Stimulated activated CD4-positive, alpha-beta T cell treated with anti-CD3 and anti-CD28 coated beads, Interleukin-1b, Interleukin-23, amount 100 ng/mL, for 24 hours (primary cell): ENCODE measurements at regions not wholly inside any gene's neighbourhood (a gene's known extent, or its start where the extent isn't known, plus 50 kb on each side); places are given as distances from the start of the nearest gene placed in this dataset.
"Not testable (repeated sequence)": the region's sequence is repeated elsewhere in the genome, so short reads cannot be mapped to it uniquely, and the experiment has no call there.

ENCODE experiments used
- DNase-seq, 4 experiments: peaks; one replicate each; pipeline ENCODE4 v3.0.0-alpha.2; 2020; ENCODE audit warnings: low read depth in 4 of 4, low spot score in 1 of 4

DNA sequence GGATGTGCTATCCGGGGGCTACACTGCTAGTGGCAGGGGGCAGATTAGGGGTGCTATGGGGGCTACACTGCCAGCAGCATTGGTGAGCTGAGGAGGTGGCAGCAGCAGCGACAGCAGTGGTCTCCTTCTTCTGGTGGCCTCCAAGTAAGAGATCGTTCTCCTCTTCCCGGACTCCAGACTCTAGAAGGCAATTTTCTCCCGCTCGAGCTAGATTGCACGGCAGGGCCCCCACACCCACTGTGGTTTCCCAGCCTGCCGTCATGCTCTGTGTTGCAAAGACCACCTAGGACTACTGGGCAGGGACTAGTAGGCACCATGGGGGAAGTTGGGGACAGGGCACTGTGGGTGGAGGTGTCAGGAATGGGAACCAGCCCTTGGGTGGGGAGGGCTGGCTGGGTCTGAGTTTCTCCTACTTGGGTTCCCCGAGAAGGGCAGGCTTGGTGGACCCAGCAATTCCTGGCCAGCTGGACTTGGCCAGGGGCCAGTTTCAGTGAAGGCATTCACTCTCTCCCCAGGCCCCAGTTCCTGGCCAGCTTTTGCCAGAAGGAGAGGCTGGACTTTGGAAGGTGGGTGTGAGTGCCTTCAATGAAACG lies 203.4 kb upstream of the WSB1 start:
- not testable (repeated sequence) for DNase-seq

DNA sequence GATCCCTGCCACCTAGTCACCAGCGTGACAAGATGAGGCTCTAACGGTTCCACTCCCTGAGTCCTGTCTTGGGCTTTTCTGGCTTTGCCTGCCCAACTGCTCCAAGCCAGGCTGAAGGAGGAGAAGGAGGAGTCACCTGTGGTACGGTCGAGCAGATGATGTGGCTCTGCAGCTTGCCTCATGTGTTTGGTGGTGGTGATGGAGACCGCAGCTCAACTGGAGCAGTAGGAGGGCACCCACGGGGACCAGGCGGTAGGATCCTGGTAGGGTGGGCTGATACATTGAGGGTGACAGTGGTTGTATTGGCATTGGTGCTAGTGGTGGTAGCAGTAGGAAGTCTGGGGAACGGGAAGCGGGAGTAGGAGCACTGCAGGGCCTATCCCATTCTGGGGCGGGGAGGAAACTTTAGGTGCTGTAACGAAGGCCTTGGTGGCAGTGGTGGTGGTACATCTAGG lies 202.8 kb upstream of the WSB1 start:
- no peak for DNase-seq

DNA sequence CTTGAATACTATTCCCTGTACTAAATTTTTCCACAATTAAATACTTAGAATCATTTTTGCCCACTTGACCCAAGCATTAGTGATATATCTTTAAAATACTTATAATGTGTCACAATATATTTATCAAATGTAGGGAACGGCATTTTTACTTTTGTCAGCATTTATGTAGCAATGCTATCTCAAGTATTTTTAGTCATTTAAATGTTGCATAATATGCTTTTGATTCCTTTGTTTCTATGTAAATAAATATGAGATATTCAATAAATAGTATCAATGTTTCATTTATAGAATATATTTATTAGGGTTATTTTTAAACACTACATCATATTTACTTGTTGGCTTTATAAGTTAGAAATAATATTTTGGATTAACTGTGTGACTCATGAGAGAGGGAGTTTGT lies 199.7 kb upstream of the WSB1 start:
- not testable (repeated sequence) for DNase-seq

DNA sequence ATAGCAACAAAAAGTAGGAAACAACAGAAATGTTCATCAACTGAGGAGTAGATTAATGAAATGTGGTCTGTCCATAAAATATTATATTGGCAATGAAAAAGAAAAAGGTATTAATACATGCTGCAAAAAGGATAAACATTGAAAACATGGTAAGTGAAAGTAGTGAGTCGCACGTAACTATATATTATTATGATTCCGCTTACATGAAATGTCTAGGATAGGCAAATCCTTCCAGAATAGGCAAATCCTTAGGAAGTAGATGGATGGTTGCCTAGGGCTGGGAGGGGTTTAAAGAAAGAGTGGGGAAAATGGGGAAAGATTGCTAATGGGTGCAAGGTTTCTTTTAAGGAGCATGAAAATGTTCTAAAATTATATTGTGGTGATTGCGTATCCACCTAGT lies 198.1 kb upstream of the WSB1 start:
- DNase-seq = not testable (repeated sequence)

DNA sequence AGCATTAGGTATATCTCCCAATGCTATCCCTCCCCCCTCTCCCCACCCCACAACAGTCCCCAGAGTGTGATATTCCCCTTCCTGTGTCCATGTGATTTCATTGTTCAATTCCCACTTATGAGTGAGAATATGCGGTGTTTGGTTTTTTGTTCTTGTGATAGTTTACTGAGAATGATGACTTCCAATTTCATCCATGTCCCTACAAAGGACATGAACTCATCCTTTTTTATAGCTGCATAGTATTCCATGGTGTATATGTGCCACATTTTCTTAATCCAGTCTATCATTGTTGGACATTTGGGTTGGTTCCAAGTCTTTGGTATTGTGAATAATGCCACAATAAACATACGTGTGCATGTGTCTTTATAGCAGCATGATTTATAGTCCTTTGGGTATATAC lies 194.6 kb upstream of the WSB1 start:
- DNase-seq = not testable (repeated sequence)

DNA sequence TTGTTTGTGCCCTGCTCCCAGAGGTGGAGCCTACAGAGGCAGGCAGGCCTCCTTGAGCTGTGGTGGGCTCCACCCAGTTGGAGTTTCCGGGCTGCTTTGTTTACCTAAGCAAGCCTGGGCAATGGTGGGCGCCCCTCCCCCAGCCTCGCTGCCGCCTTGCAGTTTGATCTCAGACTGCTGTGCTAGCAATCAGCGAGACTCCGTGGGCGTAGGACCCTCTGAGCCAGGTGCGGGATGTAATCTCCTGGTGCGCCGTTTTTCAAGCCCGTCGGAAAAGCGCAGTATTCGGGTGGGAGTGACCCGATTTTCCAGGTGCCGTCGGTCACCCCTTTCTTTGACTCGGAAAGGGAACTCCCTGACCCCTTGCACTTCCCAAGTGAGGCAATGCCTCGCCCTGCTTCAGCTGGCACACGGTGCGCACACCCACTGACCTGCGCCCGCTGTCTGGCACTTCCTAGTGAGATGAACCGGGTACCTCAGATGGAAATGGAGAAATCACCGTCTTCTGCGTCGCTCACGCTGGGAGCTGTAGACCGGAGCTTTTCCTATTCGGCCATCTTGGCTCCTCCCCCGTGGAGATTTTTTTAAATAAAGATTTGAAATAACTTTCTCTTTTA lies 189.2 kb upstream of the WSB1 start:
- DNase-seq = not testable (repeated sequence)

DNA sequence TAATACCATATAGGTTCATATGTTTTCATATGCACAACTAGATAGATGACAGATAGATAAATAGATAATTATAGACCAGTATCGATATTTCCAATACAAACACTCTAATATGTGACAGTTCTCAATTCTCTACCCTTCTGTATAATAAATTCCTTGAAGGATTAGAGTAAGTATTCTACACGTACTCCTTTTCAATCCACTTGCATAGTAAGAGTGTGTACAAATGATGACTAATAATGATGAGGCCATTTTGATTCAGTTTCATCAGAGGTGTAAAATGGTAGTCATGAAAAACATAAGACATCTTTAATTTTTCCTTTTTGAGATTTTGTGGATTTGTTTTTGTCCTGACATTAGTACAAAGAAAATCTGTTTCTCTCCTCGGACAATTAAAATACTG lies 188.3 kb upstream of the WSB1 start:
- no peak for DNase-seq

DNA sequence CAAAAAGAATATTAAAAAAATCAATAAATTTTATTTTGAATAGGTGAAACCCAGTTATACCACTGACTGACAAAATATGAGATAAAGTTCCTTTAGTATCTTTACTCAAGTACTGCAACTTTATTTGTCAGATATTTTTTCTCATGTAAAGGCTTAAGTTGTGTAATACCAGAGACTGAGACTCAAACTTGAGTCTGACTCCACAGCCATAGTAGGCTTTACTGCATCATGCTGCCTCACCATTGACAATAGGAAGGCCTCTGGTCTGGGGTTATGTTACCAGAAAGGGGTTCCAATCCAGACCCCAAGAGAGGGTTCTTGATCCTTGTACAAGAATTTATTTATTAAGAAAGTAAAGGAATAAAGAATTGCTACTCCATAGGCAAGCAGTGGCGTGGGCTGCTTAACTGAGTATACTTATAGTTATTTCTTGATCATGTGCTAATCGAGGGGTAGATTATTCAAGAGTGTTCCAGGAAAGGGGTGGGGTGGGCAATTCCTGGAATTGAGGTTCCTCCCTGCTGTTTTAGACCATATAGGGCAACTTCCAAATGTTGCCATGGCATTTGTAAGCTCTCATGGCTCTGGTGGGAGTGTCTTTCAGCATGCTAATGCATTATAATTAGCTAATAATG lies 187.4 kb upstream of the WSB1 start:
- DNase-seq = no peak

DNA sequence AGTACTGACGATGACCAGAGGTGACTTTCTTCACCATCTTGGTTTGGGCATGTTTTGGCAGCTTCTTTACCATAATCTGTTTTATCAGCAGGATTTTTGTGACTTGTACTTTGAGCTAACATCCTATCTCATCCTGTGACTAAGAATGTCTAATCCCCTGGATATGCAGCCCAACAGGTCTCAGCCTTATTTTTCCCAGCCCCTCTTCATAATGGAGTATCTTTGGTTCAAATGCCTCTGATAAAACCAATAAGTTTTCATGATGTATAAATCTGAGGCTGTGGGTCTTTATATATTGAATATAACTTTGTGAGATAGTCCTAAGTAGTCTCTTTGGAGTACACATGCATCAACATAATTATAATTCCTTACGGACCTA lies 186.9 kb upstream of the WSB1 start:
- DNase-seq = no peak

DNA sequence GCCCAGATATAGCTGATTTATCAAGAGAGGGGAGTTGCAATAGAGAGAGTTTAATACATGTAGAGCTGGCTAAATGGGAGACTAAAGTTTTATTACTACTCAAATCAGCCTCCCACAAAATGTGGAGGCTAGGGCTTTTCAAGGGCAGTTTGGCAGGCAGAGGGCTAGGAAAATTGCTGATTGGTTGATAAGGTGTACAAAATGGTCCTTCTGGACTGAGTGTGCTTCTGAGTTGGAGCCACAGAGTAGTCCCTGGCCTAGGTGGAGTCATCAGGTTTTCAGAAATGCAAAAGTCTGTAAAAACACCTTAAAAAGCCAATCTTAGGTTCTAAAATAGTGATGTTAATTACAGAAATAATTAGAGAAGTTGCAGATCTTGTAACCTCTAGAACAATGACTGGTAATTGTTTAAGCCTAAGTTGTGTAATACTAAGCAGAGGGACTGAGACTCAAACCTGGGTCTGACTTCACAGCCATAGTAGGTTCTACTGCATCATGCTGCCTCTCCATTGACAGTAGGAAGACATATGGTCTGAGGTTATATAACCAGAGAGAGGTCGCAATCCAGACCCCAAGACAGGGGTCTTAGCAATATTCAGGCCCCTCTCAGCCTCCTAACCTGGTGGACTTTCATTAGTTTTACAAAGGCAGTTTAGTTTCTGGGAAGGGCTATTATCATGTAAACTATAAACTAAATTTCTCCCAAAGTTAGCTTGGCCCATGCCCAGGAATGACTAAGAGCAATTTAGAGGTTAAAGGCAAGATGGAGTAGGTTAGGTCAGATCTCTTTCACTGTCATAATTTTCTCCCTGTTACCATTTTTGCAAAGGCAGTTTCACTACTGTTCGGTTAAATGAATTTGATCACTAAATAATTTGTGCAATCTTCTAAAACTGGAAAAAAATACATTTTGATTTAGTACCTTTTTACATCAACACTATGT lies 186.3 kb upstream of the WSB1 start:
- not testable (repeated sequence) for DNase-seq

DNA sequence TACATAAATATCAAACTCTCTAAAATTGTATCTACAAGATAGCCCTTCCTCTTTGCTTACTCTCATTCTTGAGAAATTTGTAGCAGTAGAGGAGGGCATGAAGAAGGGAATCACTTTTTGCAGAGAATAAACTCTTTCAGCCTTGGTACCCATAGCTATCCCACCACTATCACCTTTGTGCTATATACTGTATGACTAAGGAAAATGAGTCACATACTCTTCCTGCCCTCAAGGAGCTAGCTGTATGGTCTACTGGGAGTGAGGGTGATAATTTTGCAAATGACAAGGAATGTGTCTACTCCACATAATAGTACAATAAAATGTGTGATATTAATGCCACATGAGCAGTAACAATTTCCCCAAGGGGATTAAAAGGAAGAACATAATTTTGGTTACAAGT lies 184.6 kb upstream of the WSB1 start:
- no peak for DNase-seq

DNA sequence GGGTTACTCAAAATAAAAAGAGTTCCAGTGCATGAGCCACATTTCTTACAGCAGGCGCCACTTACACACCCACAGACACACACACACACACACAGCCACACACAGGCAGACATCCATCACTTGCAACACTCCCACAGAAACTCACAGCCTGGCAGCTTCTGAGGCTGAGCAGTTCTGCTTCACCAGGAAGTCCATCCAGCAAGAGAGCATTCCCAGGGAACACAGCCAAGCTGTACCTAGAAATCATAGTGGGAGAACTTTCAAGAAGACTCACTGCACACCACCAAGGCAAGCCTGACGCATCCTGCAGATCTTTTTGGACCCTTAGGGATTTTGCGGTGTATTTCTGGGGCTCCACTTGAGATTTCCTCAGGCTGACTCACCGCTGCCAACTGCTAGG lies 140.9 kb upstream of the WSB1 start:
- no peak for DNase-seq

DNA sequence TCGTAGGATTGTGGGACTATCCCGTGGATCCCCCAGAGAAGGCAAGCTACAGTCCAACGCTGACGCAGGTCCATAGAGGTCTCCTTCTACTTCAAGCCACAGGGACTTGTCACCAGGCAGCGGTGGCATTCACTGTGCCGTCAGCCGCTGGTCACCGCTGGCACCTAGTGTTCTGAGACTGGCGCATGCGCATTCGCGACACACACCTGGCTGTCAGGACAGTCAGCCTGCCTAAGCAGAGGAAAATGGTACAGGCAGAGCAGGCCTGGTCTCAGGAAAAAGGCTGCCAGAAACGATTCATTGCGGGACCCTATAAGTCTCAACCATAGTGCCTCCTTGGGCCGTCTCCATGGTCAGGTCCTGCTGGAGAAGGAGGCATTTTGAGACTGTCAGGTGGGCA lies 138.0 kb upstream of the WSB1 start:
- DNase-seq = no peak

DNA sequence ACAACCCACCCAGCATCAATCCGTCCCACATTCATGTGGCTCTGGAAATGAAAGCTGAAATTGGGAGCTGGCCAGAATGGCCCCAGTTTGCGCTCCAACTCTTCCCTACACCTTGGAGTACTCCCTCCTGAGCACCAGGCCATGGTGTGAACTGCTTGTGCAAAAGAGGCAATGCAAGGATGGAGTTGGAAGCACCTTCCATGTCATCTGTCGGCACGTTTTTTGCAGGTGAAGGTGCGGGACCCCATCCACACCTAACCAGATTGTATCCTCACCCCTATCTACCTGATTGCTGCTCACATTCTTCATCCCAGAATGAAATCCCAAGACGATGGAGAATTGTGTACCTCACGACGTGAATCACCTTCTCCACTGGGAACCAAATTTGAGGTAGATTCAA lies 136.6 kb upstream of the WSB1 start:
- DNase-seq = no peak

DNA sequence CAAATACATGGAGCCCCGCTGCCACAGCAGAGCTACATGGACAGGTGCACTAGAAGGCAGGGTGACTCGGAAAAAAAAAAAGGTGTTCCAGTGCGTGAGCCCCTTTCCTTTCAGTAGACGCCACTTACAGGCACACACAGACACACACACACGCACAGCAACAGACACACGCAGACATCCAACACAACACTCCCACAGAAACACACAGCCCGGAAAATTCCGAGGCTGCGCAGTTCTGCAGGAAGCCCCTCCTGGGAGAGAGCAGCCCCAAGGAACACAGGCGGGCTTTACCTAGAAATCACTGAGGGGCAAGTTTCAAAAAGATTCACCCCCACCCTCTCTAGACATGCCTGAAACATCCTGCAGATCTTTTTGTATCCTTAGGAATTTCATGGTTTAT lies 136.0 kb upstream of the WSB1 start:
- DNase-seq = no peak

DNA sequence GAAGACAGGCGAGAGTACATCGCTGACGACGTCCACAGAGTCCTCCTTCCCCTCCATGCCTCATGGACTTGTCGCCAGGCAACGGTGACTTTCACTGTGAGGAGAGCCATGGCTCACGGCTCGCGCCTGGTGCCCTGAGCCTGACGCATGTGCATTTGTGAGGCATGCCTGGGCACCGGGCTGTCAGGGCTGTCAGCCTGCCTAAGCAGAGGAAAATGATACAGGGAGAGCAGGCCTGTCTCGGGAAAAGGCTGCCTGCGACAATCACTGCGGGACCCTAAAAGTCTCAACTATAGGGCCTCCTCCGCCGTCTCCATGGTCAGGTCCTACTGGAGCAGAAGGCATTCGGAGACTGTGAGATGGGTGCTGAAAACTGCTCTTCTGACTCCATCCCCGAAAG lies 135.5 kb upstream of the WSB1 start:
- DNase-seq = no peak

DNA sequence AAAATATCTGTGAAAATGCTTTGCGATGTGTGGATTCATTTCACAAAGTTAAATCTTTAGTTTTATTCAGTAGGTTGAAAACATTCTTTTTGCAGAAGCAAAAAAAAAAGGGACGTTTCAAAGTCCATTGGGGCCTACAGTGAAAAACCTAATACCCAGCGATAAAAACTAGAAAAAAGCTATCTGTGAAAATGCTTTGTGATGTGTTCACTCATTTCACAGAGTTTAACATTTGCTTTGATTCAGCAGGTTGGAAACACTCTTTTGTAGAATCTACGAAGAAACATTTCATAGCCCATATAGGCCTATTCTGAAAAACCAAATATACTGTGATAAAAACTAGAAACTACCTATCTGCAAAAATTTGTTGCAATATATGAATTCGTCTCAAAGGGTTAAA lies 113.6 kb upstream of the WSB1 start:
- no peak for DNase-seq

DNA sequence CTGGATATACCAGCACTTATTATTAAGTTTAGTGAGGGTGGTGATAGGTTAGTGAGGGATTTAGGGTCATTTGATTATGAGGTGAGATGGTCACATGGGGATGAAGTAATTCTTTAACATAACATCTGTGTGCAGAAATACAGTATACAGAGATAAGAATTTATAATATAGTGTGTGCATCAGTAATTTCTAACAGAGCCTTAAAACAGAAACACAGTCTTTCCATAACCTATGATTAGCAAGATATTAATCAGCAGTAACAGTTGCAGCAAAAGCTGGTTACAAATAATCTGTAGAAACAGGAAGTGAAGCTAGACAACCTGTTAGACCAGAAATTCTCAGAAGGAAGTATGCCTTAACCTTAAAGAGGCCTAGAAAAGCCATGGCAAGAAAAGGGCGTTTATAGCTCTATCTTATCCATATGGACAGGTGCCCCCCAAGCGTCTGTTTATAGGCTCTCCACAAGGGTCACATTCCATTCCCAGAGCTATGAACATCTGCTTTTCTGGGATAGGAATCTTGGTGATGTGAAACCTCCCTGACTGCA lies 112.5 kb upstream of the WSB1 start:
- DNase-seq = not testable (repeated sequence)

DNA sequence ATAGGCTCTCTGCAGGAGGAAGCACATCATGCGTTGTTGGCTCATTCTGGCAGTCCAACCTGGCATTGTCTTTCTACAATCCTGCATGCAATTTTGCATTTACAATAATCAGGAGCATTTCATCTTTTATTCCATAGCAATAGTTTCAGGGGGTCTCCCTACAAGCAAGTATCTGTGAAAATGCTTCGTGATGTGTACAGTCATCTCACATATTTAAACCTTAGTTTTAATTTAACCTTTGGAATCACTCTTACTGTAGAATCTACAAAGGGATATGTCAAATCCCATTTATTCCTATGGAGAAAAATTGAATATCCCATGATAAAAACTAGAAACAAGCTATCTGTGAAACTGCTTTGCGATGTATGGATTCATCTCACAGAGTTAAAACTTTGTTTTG lies 112.0 kb upstream of the WSB1 start:
- DNase-seq = no peak

DNA sequence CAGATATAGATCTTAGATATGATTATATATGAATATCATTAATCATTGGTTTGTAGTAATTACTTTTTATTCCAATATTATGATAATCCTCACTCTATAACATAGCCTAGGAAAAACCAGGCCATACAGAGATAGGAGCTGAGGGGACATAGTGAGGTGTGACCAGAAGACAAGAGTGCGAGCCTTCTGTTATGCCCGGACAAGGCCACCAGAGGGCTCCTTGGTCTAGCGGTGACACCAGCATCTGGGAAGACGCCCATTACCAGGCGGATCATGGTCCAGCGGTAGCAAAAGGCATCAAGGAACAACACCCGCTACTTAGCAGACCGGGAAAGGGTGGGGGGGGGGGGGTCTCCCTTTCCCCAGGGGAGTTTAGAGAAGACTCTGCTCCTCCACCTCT lies 96.4 kb upstream of the WSB1 start:
- DNase-seq = peak in 1 of 4 experiments; percentile 14

DNA sequence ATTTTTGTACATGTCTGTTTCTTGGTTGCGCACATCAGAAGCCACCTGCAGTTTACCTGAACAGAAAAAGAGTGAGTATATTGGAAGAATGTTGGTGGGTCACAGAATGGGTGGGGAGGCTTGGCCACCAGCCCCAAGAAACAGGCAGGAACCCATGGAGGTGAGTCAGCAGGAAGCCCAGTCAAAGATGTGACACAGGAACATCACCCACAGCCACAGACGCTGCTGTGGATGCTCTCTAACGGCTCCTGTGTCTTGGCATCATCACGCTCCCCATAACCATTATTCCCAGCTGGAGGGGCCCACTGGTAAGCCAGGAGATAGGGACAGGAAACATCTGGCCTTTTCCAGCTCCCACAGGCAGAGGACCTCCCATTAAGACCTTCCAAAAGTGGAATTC lies 94.0 kb upstream of the WSB1 start:
- no peak for DNase-seq
